K562 (cell line): ENCODE measurements at regions not wholly inside any gene's neighbourhood (a gene's known extent, or its start where the extent isn't known, plus 50 kb on each side); places are given as distances from the start of the nearest gene placed in this dataset.
A peak's percentile ranks its signal among the peaks of the same experiment; 100 is the strongest.

ENCODE experiments used
- ATAC-seq: fragments of 200-7000 bp; cut with Tn5 transposase; 3 replicates; pipeline ENCODE4 v1.9.1; 2020; ENCODE audit warnings: moderate library complexity
- BruUV-seq: library from RNA; stranded (reverse); fragments of 400-500 nt; replicated peaks from 2 replicates; lab custom pipeline; 2021; lab: Mats Ljungman, UMichigan
- CTCF ChIA-PET: fragments of 300-600 bp; formaldehyde crosslinking; extraction: SDS; loops from one replicate; lab custom pipeline; 2021; ENCODE audit warnings: low intra/inter-chr PET ratio; lab: Yijun Ruan, JAX
- POLR2A ChIA-PET: fragments of 300-600, 350-650 bp; sonication (Branson Sonifier 250); formaldehyde crosslinking; extraction: SDS; loops from one replicate; lab custom pipeline; 2021; ENCODE audit warnings: antibody characterized with exemption, inconsistent platforms; lab: Yijun Ruan, JAX
- DNase-seq, 4 experiments: peaks; one replicate each; pipeline versions ENCODE4 v3.0.0 to v3.0.0-alpha.2; 2011 to 2018; ENCODE audit warnings: low spot score in 3 of 4, mixed read lengths in 3 of 4; ENCODE audit errors: extremely low read depth in 1 of 4
- FAIRE-seq: peaks from 2 replicates; lab custom pipeline; 2011; peaks lifted over from hg19 to GRCh38; lab: Jason Lieb, UNC
- H2AFZ ChIP-seq: 2 replicates; pipeline ENCODE4 v1.6.0; 2011; ENCODE audit warnings: low read depth, low read length, control low read depth, inconsistent platforms
- H3K27ac ChIP-seq: fragments of 200-600 bp; 3 replicates; pipeline ENCODE4 v1.8.0; 2011; ENCODE audit warnings: low read depth, mild to moderate bottlenecking, control low read depth, inconsistent platforms, low read length, moderate library complexity, mixed read lengths; ENCODE audit errors: extremely low read depth
- H3K27me3 ChIP-seq, 2 experiments: fragments of 300-600 bp in 1 of 2; 2 replicates in 1 of 2; 3 replicates in 1 of 2; pipeline versions ENCODE4 v1.6.0 to v1.8.0; 2011; ENCODE audit warnings: inconsistent platforms in 2 of 2, low read length in 2 of 2, mild to moderate bottlenecking in 1 of 2, mixed read lengths in 1 of 2, moderate library complexity in 1 of 2; ENCODE audit not compliant: control insufficient read depth in 2 of 2, insufficient read depth in 2 of 2
- H3K36me3 ChIP-seq: fragments of 300-600 bp; 3 replicates; pipeline ENCODE4 v1.8.0; 2011; ENCODE audit warnings: mild to moderate bottlenecking, low read length, inconsistent platforms; ENCODE audit not compliant: control insufficient read depth, insufficient read depth
- H3K4me1 ChIP-seq, 2 experiments: fragments of 200-600 bp in 1 of 2; replicated peaks in 1 of 2; 2 replicates in 1 of 2; 3 replicates in 1 of 2; pipeline versions ENCODE4 v1.5.1 to v1.8.0; 2011; ENCODE audit warnings: inconsistent platforms in 2 of 2, low read length in 2 of 2, mild to moderate bottlenecking in 1 of 2, mixed read lengths in 1 of 2, moderate library complexity in 1 of 2; ENCODE audit not compliant: control insufficient read depth in 2 of 2, insufficient read depth in 2 of 2
- H3K4me2 ChIP-seq: 2 replicates; pipeline ENCODE4 v1.6.1; 2011; ENCODE audit warnings: low read length, control low read depth, inconsistent platforms, mixed read lengths; ENCODE audit not compliant: insufficient read depth
- H3K4me3 ChIP-seq: fragments of 200-600 bp; sonication (generic), shearing (Covaris generic); 2 replicates; pipeline ENCODE4 v1.5.1; 2016; ENCODE audit warnings: control low read depth, inconsistent platforms
- H3K79me2 ChIP-seq: fragments of 200-600 bp; 3 replicates; pipeline ENCODE4 v1.8.0; 2011; ENCODE audit warnings: low read length, inconsistent platforms; ENCODE audit not compliant: control insufficient read depth, insufficient read depth
- H3K9ac ChIP-seq, 2 experiments: 2 replicates each; pipeline versions ENCODE4 v1.6.0 to v1.6.1; 2011; ENCODE audit warnings: low read depth in 2 of 2, low read length in 2 of 2, control low read depth in 1 of 2, inconsistent platforms in 1 of 2, mild to moderate bottlenecking in 1 of 2, mixed read lengths in 1 of 2; ENCODE audit not compliant: insufficient read depth in 1 of 2
- H3K9me1 ChIP-seq: one replicate; pipeline ENCODE4 v1.6.0; 2011; ENCODE audit warnings: inconsistent platforms, mild to moderate bottlenecking, low read length, moderate library complexity; ENCODE audit not compliant: control insufficient read depth, insufficient read depth
- H3K9me3 ChIP-seq: replicated peaks from 2 replicates; pipeline ENCODE4 v1.5.1; 2011; ENCODE audit warnings: low read depth, low read length, inconsistent platforms; ENCODE audit not compliant: control insufficient read depth, insufficient read depth
- H4K20me1 ChIP-seq: replicated peaks from 2 replicates; pipeline ENCODE4 v1.6.1; 2011; ENCODE audit warnings: low read length, inconsistent platforms, mixed read lengths; ENCODE audit not compliant: control insufficient read depth, insufficient read depth
- CBX3 ChIP-seq, 2 experiments: IDR thresholded peaks; 1 replicate in 1 of 2; 2 replicates in 1 of 2; pipeline ENCODE4 v1.6.1; 2012; ENCODE audit warnings: inconsistent platforms in 2 of 2, low read length in 2 of 2, borderline replicate concordance in 1 of 2, control low read depth in 1 of 2
- HEY1 ChIP-seq: fragments of 250-450 bp; sonication (Bioruptor Pico); IDR thresholded peaks from 2 replicates; pipeline ENCODE4 v1.5.0; 2020; ENCODE audit warnings: mild to moderate bottlenecking, moderate library complexity, borderline replicate concordance
- HLTF ChIP-seq: fragments of 450-650 bp; IDR thresholded peaks from 2 replicates; pipeline ENCODE4 v1.6.1; 2016
- RBM25 ChIP-seq: fragments of 200-400 bp; formaldehyde crosslinking; IDR thresholded peaks from 2 replicates; pipeline ENCODE4 v1.6.1; 2018; ENCODE audit warnings: low read length, low read depth, moderate library complexity; ENCODE audit not compliant: severe bottlenecking
- TRIM28 ChIP-seq: fragments of 450-650 bp; IDR thresholded peaks from 2 replicates; pipeline ENCODE4 v1.6.1; 2017
- ZNF140 ChIP-seq: fragments of 250-450 bp; sonication (Bioruptor Pico); IDR thresholded peaks from 2 replicates; pipeline ENCODE4 v1.8.0; 2021; ENCODE audit warnings: moderate library complexity, mild to moderate bottlenecking, inconsistent platforms
- ZNF184 ChIP-seq: sonication (generic); formaldehyde crosslinking; IDR thresholded peaks from 2 replicates; pipeline ENCODE4 v1.5.0; 2020; ENCODE audit warnings: missing genetic modification reagents
- WGBS: fragments of 100-300 bp; shearing (Covaris generic); methylation state at CpG from one replicate; pipeline ENCODE4 v1.1.6; 2016; ENCODE audit warnings: low coverage, mixed read lengths; ENCODE audit not compliant: insufficient coverage; ENCODE audit errors: missing lambda C conversion rate; 5-methylcytosine and 5-hydroxymethylcytosine counted together
- in situ Hi-C: fragments of 300-500 bp; cut with MboI; formaldehyde crosslinking; loops from 4 replicates; pipeline ENCODE4 v1.15.0; 2018; ENCODE audit warnings: inconsistent platforms, mixed read lengths
- intact Hi-C: fragments of 100-400 bp; cut with micrococcal nuclease; formaldehyde crosslinking; loops from 2 replicates; pipeline ENCODE4 v1.14.2; 2022

DNA sequence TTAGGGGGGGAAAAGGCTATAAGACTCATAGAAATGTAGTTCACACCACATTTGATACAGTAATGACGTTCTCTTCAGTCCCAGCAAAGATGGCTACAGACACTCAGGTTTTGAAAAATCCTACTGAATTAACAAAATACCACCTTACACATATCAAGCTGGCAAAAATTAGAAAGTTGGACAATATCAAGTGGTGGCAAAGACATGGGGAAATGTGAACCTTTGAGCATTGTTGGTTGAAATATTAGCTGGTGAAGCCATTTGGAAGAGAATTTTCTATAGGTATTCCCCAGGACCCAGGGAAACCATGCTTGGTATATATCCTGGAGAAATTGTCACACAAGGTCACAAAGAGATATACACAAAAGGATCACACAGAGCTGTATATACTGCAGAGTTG is 163.0 kb downstream of the ADSS2 start:
- Histone ChIP-seq H4K20me1 (no peaks in the 10 kb centered on the region), H3K36me3 (no peaks in the 10 kb centered on the region), H3K4me1 (peaks cover 0 to 4% of the 10 kb centered on the region in 2 experiments; a peak in 2 of 5 replicates), H3K9ac (no peak overlapping the region), H3K9me1 (no peaks in the 10 kb centered on the region), H3K27me3 (peaks cover 24 to 37% of the 10 kb centered on the region in 2 experiments), H3K9me3 (peaks cover 5% of the 10 kb centered on the region; the same call in 1 of the 2 replicates), H3K4me2 (no peak overlapping the region), H3K27ac (no peak overlapping the region), H3K79me2 (no peaks in the 10 kb centered on the region), H3K4me3 (no peak overlapping the region), H2AFZ (no peak overlapping the region)
- ChIA-PET CTCF (no interaction called here), POLR2A (interaction anchor here (0.9 kb wide), 2 partner anchors 11 to 186 kb away, joined by 3 to 4 read pairs; no protein-coding TSS in a partner anchor)
- TF ChIP-seq CBX3 (IDR thresholded peaks at IDR 0.05; ENCODE audit: borderline replicate concordance in 1 of 2, low read length in 2 of 2) (peak in 1 of 2 experiments; percentile 37; a peak in 1 of 3 replicates), HEY1 (CRISPR knock-in tag) (no peak), RBM25 (peak; percentile 80), TRIM28 (peak; percentile 57; the same call in 1 of the 2 replicates), ZNF140 (no peak), ZNF184 (CRISPR knock-in tag) (peak; percentile 91), HLTF (0 out of 2 replicates have a peak, but pooled peaks have one; percentile 26)
- 0% methylated on average over 1 of the region's 1 CpG for WGBS
- FAIRE-seq (no peak), ATAC-seq (no peak), DNase-seq (no peak)
- intact Hi-C loops, result no loop called here
- in situ Hi-C loops, result no loop called here
- no TSS peak for BruUV-seq
